Fibroblast of gingiva (primary cell): ENCODE measurements at regions not wholly inside any gene's neighbourhood (a gene's known extent, or its start where the extent isn't known, plus 50 kb on each side); places are given as distances from the start of the nearest gene placed in this dataset.
"Not testable (repeated sequence)": the region's sequence is repeated elsewhere in the genome, so short reads cannot be mapped to it uniquely, and the experiment has no call there.

Experiments used
- DNase-seq: peaks from one replicate; pipeline ENCODE4 v3.0.0-alpha.2; 2011; ENCODE audit warnings: low read depth

GRCh38 chr6:81962198-81962597 lies 209.7 kb upstream of the TENT5A start:
- DNase-seq, result peak; percentile 11

- no peak for DNase-seq
Observed at GRCh38 chr6:81950877-81951276, 198.4 kb upstream of the TENT5A start.

DNA sequence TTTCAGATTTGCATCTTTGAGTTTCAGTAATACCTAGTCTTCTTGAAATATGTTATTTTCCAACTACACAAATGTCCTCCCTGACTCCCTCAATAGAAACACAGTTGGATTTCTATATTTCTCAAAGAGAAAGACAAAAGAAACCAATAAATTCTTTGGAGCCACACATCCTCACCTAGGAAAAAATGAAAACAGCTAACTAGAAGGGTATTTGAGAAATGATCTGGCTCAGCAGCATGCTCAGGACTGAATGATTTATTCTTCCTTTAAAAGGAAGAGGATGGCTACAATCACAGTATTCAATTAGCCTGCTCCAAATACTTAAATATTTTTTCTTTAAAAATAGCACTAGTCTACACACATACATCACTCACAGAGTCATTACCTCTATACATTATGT lies 196.4 kb upstream of the TENT5A start:
- DNase-seq, result no peak

DNA sequence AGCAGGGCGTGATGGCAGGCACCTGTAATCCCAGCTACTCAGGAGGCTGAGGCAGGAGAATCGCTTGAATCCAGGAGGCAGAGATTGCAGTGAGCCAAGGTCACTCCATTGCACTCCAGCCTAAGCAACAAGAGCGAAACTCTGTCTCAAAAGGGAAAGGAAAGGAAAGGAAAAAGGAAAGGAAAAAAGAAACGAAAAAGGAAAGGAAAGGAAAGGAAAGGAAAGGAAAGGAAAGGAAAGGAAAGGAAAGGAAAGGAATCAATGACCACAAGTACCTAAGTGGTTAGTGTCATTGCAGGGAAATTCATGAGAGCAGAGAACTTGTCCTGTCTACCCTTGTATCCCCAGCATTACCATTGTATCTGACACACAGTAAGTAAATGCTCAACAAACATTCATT lies 195.7 kb upstream of the TENT5A start:
- not testable (repeated sequence) for DNase-seq

DNA sequence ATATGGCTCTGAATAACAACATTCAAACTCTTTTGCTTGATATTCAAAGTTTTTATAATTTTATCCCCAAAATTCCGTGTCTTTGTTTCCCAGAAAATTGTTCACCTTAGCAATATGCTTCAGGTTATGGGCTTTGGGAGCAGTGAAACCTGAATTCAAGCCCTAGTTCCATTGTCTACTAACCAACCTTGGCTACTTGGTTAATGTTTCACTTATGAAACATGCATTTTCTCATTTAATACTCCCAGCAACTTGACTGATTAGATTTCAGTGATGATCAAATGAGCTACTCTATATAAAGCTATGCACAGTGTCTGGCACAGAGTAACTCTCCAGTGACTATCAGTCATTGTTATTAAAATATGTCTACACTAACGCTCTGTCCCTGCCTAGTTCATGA lies 192.2 kb upstream of the TENT5A start:
- no peak for DNase-seq

DNA sequence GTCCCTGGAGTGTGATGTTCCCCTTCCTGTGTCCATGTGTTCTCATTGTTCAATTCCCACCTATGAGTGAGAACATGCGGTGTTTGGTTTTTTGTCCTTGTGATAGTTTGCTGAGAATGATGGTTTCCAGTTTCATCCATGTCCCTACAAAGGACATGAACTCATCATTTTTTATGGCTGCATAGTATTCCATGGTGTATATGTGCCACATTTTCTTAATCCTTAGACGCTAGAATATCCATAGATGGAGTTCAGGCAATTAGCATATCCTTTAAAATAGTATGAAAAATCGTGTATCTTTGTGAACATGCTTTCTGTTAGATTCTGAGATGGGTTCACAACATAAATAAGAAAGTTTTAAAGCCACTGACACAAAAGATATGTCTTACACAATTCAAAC lies 190.4 kb upstream of the TENT5A start:
- DNase-seq, result not testable (repeated sequence)

GRCh38 chr6:81942067-81942370 lies 189.5 kb upstream of the TENT5A start:
- DNase-seq, result no peak

DNA sequence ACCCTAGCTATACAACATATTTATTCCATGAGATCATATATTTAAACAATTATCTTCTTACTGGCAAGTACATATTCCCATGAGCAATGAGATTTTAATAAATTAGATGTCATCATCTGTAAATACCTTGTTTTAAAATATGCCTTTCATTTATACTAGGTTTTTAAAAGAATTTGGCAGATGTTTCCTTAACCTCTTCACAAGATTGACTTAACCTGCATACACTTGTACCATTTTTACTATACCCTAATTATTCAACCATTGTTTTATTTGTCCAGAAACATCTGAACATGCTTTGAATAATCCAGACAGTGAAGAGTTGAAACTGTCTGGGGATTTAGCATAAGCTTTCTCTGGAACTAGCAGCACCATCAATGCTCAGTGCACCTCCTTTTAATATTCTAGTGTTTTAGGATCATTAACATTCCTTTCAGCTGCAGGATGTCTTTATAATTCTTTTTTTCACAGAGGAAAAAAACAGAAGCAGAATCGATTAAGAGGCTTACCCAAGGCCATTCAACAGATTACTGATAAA lies 188.0 kb upstream of the TENT5A start:
- DNase-seq, result no peak

GRCh38 chr6:81939766-81940165 lies 187.3 kb upstream of the TENT5A start:
- DNase-seq, result no peak

DNA sequence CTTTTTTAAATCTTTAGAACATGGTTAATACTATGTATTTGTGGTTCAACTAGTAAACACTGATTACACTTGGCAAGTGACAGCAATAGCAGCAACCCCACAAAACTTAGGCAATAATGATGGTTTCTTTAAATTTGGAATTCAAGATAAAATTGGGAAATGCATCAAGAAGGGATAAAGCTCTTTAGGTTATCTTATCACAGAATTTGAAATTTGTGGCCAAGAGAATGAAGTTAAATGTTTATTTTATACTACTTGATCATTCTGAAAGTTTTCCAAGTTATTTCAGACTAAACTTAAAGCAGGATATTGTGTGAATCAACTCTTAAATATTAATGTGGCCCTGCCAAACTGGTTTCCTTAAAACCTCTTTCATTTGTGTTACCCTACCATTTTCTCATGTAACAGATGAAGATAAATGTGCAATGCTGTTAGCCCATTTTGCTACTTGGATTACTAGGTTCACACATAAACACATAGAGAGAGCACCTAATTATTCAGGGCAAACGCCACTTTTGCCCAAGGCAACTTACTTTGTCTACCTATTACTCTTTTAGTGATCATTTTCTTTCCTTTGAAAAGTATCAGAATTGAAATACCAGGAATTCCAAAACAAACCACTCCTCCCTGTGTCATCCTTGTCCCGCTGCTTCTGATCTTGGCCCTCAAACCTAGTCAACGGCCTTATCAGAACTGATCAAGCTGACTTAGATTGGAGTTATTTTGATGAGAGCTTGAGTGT lies 186.7 kb upstream of the TENT5A start:
- DNase-seq, result peak; percentile 53

DNA sequence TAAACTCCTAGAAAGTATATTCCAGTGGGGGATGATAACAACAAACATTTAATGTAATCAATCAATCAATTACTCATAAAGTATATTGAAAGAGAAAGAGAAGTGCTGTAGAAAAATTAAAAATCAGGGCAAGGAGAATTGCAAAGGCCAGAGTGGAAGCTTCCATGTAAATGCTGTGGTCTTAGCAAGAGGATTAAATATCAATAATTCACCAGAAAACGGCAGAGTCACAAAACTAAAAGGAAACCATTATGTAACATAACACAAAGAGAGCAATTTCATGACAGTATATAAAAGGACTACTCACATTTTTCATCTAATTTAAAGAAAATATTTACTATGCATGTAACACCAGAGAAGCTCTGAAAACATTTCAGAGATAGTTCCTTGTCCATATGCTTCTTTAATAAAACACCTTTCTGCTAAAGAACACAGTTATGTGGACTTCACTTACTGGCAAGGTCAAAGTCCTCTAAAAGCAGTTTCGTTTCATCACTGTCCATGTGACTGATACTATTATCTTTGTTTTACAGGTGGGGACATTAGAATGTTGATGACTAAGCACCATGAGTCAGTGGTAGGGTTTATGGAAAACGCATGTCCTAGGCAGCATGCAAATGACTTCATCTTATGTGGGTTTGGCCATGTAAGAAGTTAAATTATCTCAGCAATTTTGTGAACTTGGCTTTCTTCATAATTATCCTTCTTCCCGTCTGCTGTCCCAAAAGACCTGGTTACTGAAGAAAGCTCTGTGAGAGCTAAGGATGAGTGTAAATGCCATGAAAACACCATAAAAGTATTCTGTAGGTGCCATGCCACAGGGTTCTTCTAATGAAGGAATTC lies 185.8 kb upstream of the TENT5A start:
- peak; percentile 72 for DNase-seq

- DNase-seq, result peak; percentile 12
Observed at GRCh38 chr6:81937296-81937937, 184.9 kb upstream of the TENT5A start.

- DNase-seq, result peak; percentile 58
Observed at GRCh38 chr6:81934936-81935335, 182.5 kb upstream of the TENT5A start.

DNA sequence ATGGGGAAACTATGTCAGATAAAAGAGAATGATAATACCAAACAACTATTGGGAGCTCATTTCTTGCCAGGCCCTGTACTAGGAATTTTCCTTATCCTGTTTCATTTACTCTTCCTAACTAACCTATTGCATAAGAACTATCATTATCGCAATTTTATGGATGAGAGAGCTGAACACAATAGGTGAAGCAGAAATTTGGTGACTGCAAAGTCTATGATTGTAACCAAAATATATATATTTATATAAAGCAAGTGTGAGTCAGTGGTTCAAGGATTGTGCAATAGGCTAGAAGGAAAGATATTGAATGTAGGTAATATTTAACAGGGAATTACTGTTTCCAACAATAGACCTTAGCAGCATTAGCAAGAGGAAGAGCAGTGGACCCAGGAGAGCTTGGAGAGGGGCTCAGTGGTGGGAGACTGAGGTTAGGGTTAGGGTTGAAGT lies 181.1 kb upstream of the TENT5A start:
- no peak for DNase-seq

DNA sequence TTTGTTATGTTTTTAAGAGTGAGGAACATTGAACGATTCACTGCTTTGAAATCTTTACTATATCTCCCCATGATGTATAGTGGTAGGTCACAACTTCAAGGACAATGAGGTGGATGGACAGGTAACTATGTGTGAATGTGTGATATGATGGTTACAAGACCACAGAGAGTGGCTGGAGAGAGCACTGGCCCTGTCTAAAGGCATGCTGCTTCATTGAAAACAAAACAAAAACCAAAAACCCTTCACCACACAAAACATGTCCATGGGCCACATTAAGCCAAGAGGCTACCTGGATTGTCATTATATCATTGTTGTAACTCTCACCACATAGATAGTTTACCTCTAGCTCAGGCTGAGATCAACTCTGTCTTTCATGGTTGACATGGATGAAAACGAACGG lies 180.6 kb upstream of the TENT5A start:
- DNase-seq, result no peak

DNA sequence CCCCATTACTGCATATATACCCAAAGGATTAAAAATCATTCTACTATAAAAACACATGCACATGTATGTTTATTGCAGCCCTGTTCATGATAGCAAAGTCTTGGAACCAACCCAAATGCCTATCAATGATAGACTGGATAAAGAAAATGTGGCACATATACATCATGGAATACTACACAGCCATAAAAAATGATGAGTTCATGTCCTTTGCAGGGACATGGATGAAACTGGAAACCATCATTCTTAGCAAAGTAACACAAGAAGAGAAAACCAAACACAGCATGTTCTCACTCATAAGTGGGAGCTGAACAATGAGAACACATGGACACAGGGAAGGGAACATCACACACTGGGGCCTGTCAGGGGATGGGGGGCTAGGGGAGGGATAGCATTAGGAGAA lies 180.0 kb upstream of the TENT5A start:
- DNase-seq, result not testable (repeated sequence)

GRCh38 chr6:81929828-81930227 lies 177.3 kb upstream of the TENT5A start:
- peak; percentile 12 for DNase-seq

GRCh38 chr6:81925201-81925600 lies 172.7 kb upstream of the TENT5A start:
- DNase-seq, result no peak

GRCh38 chr6:81909981-81910900 lies 157.8 kb upstream of the TENT5A start:
- no peak for DNase-seq

- no peak for DNase-seq
Observed at GRCh38 chr6:81909162-81909561, 156.7 kb upstream of the TENT5A start.

- no peak for DNase-seq
Observed at GRCh38 chr6:81906709-81907204, 154.3 kb upstream of the TENT5A start.
